Brain microvascular endothelial cell (primary cell): ENCODE measurements at regions not wholly inside any gene's neighbourhood (a gene's known extent, or its start where the extent isn't known, plus 50 kb on each side); places are given as distances from the start of the nearest gene placed in this dataset.

ENCODE experiments used
- DNase-seq: peaks from one replicate; pipeline ENCODE4 v3.0.0-alpha.2; 2020
- H3K27ac ChIP-seq: fragments of 250-450 bp; sonication (Bioruptor Pico); 2 replicates; pipeline ENCODE4 v1.5.1; 2020; ENCODE audit warnings: mild to moderate bottlenecking, moderate library complexity
- H3K27me3 ChIP-seq: fragments of 250-450 bp; sonication (Bioruptor Pico); replicated peaks from 2 replicates; pipeline ENCODE4 v1.5.1; 2020; ENCODE audit warnings: mild to moderate bottlenecking
- H3K36me3 ChIP-seq: fragments of 250-450 bp; sonication (Bioruptor Pico); replicated peaks from 2 replicates; pipeline ENCODE4 v1.5.1; 2020; ENCODE audit warnings: mild to moderate bottlenecking
- H3K4me3 ChIP-seq: 2 replicates; pipeline ENCODE4 v1.5.1; 2011; ENCODE audit warnings: low read depth, mild to moderate bottlenecking, control low read depth, low read length, moderate library complexity
- CTCF ChIP-seq: IDR thresholded peaks from 2 replicates; pipeline ENCODE4 v1.5.1; 2011; ENCODE audit warnings: low read depth, mild to moderate bottlenecking, moderate library complexity, low read length, control low read depth, inconsistent platforms; ENCODE audit errors: missing control alignments
- in situ Hi-C: cut with HindIII; loops from 2 replicates; pipeline ENCODE4 v1.10.0; 2017; ENCODE audit warnings: low sequenced_read_pairs, low pct_ligation_motif_present

GRCh38 chr10:6321880-6322279, 119.1 kb downstream of the PFKFB3 start:
- no peaks in the 10 kb centered on the region for H3K27me3 ChIP-seq
- in situ Hi-C loops = no loop called here
- no peak overlapping the region for H3K4me3 ChIP-seq
- H3K27ac ChIP-seq = no peak overlapping the region
- DNase-seq = peak; percentile 7
- H3K36me3 ChIP-seq = no peaks in the 10 kb centered on the region
- no peak for TF ChIP-seq CTCF

GRCh38 chr10:6322805-6323204, 120.1 kb downstream of the PFKFB3 start:
- TF ChIP-seq CTCF = no peak
- in situ Hi-C loops = no loop called here

GRCh38 chr10:6327961-6328698, 125.4 kb downstream of the PFKFB3 start:
- no peak overlapping the region for H3K4me3 ChIP-seq
- no peaks in the 10 kb centered on the region for H3K27me3 ChIP-seq
- no peak for DNase-seq
- no peak overlapping the region for H3K27ac ChIP-seq
- in situ Hi-C loops = no loop called here
- no peaks in the 10 kb centered on the region for H3K36me3 ChIP-seq
- TF ChIP-seq CTCF = no peak

More at GRCh38 chr10:6322805-6323204, 120.1 kb downstream of the PFKFB3 start:
- H3K27me3 ChIP-seq = no peaks in the 10 kb centered on the region
- H3K4me3 ChIP-seq = no peak overlapping the region
- no peak for DNase-seq
- no peaks in the 10 kb centered on the region for H3K36me3 ChIP-seq
- H3K27ac ChIP-seq = no peak overlapping the region

- in situ Hi-C loops = no loop called here
- Histone ChIP-seq H3K27ac (no peak overlapping the region), H3K4me3 (no peak overlapping the region), H3K27me3 (no peaks in the 10 kb centered on the region), H3K36me3 (no peaks in the 10 kb centered on the region)
- TF ChIP-seq CTCF = no peak
- DNase-seq = no peak
Observed at GRCh38 chr10:6328699-6329423, 126.1 kb downstream of the PFKFB3 start.

- Histone ChIP-seq H3K27me3 (no peaks in the 10 kb centered on the region), H3K27ac (no peak overlapping the region), H3K4me3 (no peak overlapping the region), H3K36me3 (no peaks in the 10 kb centered on the region)
- no peak for TF ChIP-seq CTCF
- in situ Hi-C loops = no loop called here
- no peak for DNase-seq
Observed at GRCh38 chr10:6333086-6333485, 130.4 kb downstream of the PFKFB3 start.

- H3K27ac ChIP-seq = no peak overlapping the region
- no peaks in the 10 kb centered on the region for H3K36me3 ChIP-seq
- in situ Hi-C loops = no loop called here
- no peak for TF ChIP-seq CTCF
- H3K4me3 ChIP-seq = no peak overlapping the region
- H3K27me3 ChIP-seq = no peaks in the 10 kb centered on the region
- no peak for DNase-seq
Observed at GRCh38 chr10:6333973-6334372, 131.2 kb downstream of the PFKFB3 start.
